ENCODE measurements at regions not wholly inside any gene's neighbourhood (a gene's known extent, or its start where the extent isn't known, plus 50 kb on each side); places are given as distances from the start of the nearest gene placed in this dataset.

GRCh38 chr6:1463275-1463674 lies 73.9 kb downstream of the FOXF2 start:
- H3K27me3 ChIP-seq (ENCODE audit: insufficient read depth, low read depth, severe bottlenecking), result no peaks in the 10 kb centered on the region
- DNase-seq, result no peak
- no peak for TF ChIP-seq CTCF (IDR thresholded peaks at IDR 0.05; ENCODE audit: low read depth, low read length)
- no peaks in the 10 kb centered on the region for H3K36me3 ChIP-seq
- peaks cover 3% of the 10 kb centered on the region for H3K9me3 ChIP-seq (ENCODE audit: severe bottlenecking)
- H3K4me3 ChIP-seq (ENCODE audit: low read depth, low read length), result no peak overlapping the region
- H3K27ac ChIP-seq, result no peak overlapping the region

- Histone ChIP-seq H3K27ac (no peak overlapping the region), H3K9me3 (ENCODE audit: severe bottlenecking) (peaks cover 3% of the 10 kb centered on the region), H3K27me3 (ENCODE audit: insufficient read depth, low read depth, severe bottlenecking) (no peaks in the 10 kb centered on the region), H3K4me3 (ENCODE audit: low read depth, low read length) (no peak overlapping the region), H3K36me3 (no peaks in the 10 kb centered on the region)
- DNase-seq, result no peak
- no peak for TF ChIP-seq CTCF (IDR thresholded peaks at IDR 0.05; ENCODE audit: low read depth, low read length)
Observed at GRCh38 chr6:1463751-1464426, 74.5 kb downstream of the FOXF2 start.

GRCh38 chr6:1464781-1465370 lies 75.5 kb downstream of the FOXF2 start:
- H3K36me3 ChIP-seq, result no peaks in the 10 kb centered on the region
- H3K9me3 ChIP-seq (ENCODE audit: severe bottlenecking), result peaks cover 3% of the 10 kb centered on the region
- H3K27ac ChIP-seq, result no peak overlapping the region
- no peaks in the 10 kb centered on the region for H3K27me3 ChIP-seq (ENCODE audit: insufficient read depth, low read depth, severe bottlenecking)
- TF ChIP-seq CTCF (IDR thresholded peaks at IDR 0.05; ENCODE audit: low read depth, low read length), result no peak
- DNase-seq, result no peak
- no peak overlapping the region for H3K4me3 ChIP-seq (ENCODE audit: low read depth, low read length)

- DNase-seq, result no peak
- H3K4me3 ChIP-seq (ENCODE audit: low read depth, low read length), result no peak overlapping the region
Observed at GRCh38 chr6:1468126-1468525, 78.8 kb downstream of the FOXF2 start.

GRCh38 chr6:1470040-1470439 lies 80.7 kb downstream of the FOXF2 start:
- Histone ChIP-seq H3K4me3 (ENCODE audit: low read depth, low read length) (no peak overlapping the region), H3K9me3 (ENCODE audit: severe bottlenecking) (no peaks in the 10 kb centered on the region), H3K36me3 (no peaks in the 10 kb centered on the region), H3K27ac (no peak overlapping the region), H3K27me3 (ENCODE audit: insufficient read depth, low read depth, severe bottlenecking) (no peaks in the 10 kb centered on the region)
- TF ChIP-seq CTCF (IDR thresholded peaks at IDR 0.05; ENCODE audit: low read depth, low read length), result no peak
- DNase-seq, result no peak

More at GRCh38 chr6:1468126-1468525, 78.8 kb downstream of the FOXF2 start:
- Histone ChIP-seq H3K27me3 (ENCODE audit: insufficient read depth, low read depth, severe bottlenecking) (no peaks in the 10 kb centered on the region), H3K27ac (no peak overlapping the region), H3K9me3 (ENCODE audit: severe bottlenecking) (no peaks in the 10 kb centered on the region), H3K36me3 (no peaks in the 10 kb centered on the region)
- no peak for TF ChIP-seq CTCF (IDR thresholded peaks at IDR 0.05; ENCODE audit: low read depth, low read length)

GRCh38 chr6:1472643-1473042 lies 83.3 kb downstream of the FOXF2 start:
- Histone ChIP-seq H3K27ac (no peak overlapping the region), H3K36me3 (no peaks in the 10 kb centered on the region), H3K27me3 (ENCODE audit: insufficient read depth, low read depth, severe bottlenecking) (no peaks in the 10 kb centered on the region), H3K9me3 (ENCODE audit: severe bottlenecking) (no peaks in the 10 kb centered on the region), H3K4me3 (ENCODE audit: low read depth, low read length) (no peak overlapping the region)
- no peak for DNase-seq
- no peak for TF ChIP-seq CTCF (IDR thresholded peaks at IDR 0.05; ENCODE audit: low read depth, low read length)

All from WERI-Rb-1 (cell line).